CD14-positive monocyte (primary cell): ENCODE measurements at regions not wholly inside any gene's neighbourhood (a gene's known extent, or its start where the extent isn't known, plus 50 kb on each side); places are given as distances from the start of the nearest gene placed in this dataset.

Experiments
- DNase-seq, 3 donors: peaks; one replicate each; pipeline ENCODE4 v3.0.0-alpha.2; 2011 to 2022
- H2AFZ ChIP-seq: 2 replicates; pipeline ENCODE4 v1.6.0; 2012; ENCODE audit warnings: mild to moderate bottlenecking, low read depth, low read length, inconsistent platforms; ENCODE audit not compliant: insufficient read depth, poor library complexity, severe bottlenecking
- H3K27ac ChIP-seq, 2 donors: 1 replicate in 1 of 2; 2 replicates in 1 of 2; pipeline ENCODE4 v1.5.1; 2012 to 2013; ENCODE audit warnings: low read length in 2 of 2, control low read depth in 1 of 2, inconsistent platforms in 1 of 2, low read depth in 1 of 2, mild to moderate bottlenecking in 1 of 2
- H3K27me3 ChIP-seq, 2 donors: one replicate each; pipeline versions ENCODE4 v1.6.0 to v1.6.1; 2011 to 2013; ENCODE audit warnings: low read length in 2 of 2; ENCODE audit not compliant: control insufficient read depth in 2 of 2, insufficient read depth in 2 of 2
- H3K36me3 ChIP-seq, 2 donors: replicated peaks in 1 of 2; 1 replicate in 1 of 2; 2 replicates in 1 of 2; pipeline versions ENCODE4 v1.5.1 to v1.6.1; 2012 to 2013; ENCODE audit warnings: low read length in 2 of 2, control low read depth in 1 of 2, inconsistent platforms in 1 of 2, mild to moderate bottlenecking in 1 of 2; ENCODE audit not compliant: insufficient read depth in 2 of 2, control insufficient read depth in 1 of 2
- H3K4me1 ChIP-seq, 2 donors: 1 replicate in 1 of 2; 2 replicates in 1 of 2; pipeline versions ENCODE4 v1.5.1 to v1.6.1; 2012 to 2013; ENCODE audit warnings: low read length in 2 of 2, control low read depth in 1 of 2, inconsistent platforms in 1 of 2, mild to moderate bottlenecking in 1 of 2, moderate library complexity in 1 of 2; ENCODE audit not compliant: insufficient read depth in 2 of 2, control insufficient read depth in 1 of 2
- H3K4me2 ChIP-seq: replicated peaks from 2 replicates; pipeline ENCODE3; 2012; ENCODE audit warnings: low read length, moderate library complexity, mild to moderate bottlenecking; ENCODE audit not compliant: poor library complexity, severe bottlenecking; ENCODE audit errors: extremely low read depth
- H3K4me3 ChIP-seq, 3 experiments: fragments of 200-600 bp in 1 of 3; sonication (generic) in 1 of 3; replicated peaks in 1 of 3; 1 replicate in 2 of 3; 2 replicates in 1 of 3; pipeline ENCODE4 v1.5.1; 2011 to 2013; ENCODE audit warnings: low read length in 3 of 3, mild to moderate bottlenecking in 3 of 3, control low read depth in 2 of 3, low read depth in 2 of 3, inconsistent platforms in 1 of 3, moderate library complexity in 1 of 3
- H3K79me2 ChIP-seq: 2 replicates; pipeline ENCODE4 v1.6.0; 2012; ENCODE audit warnings: mild to moderate bottlenecking, control low read depth, inconsistent platforms, low read length, moderate library complexity; ENCODE audit not compliant: insufficient read depth
- H3K9ac ChIP-seq: 2 replicates; pipeline ENCODE4 v1.6.0; 2017; ENCODE audit warnings: low read length, mild to moderate bottlenecking; ENCODE audit not compliant: insufficient read depth, poor library complexity, severe bottlenecking
- H3K9me3 ChIP-seq, 2 donors: replicated peaks in 1 of 2; 1 replicate in 1 of 2; 2 replicates in 1 of 2; pipeline versions ENCODE4 v1.5.1 to v1.6.1; 2012 to 2013; ENCODE audit warnings: low read length in 2 of 2, control low read depth in 1 of 2; ENCODE audit not compliant: control insufficient read depth in 1 of 2, insufficient read depth in 1 of 2
- H4K20me1 ChIP-seq: 2 replicates; pipeline ENCODE4 v1.6.0; 2012; ENCODE audit warnings: mild to moderate bottlenecking, low read length, control low read depth, moderate library complexity; ENCODE audit not compliant: insufficient read depth
- H3K27ac Mint-ChIP-seq, 7 donors: one replicate each; pipeline ENCODE4 v1.8.0; 2020; ENCODE audit warnings: mild to moderate bottlenecking in 7 of 7, mixed read lengths in 7 of 7, moderate library complexity in 6 of 7, inconsistent platforms in 2 of 7
- H3K27me3 Mint-ChIP-seq, 3 donors: one replicate each; pipeline ENCODE4 v1.8.0; 2021 to 2022; ENCODE audit warnings: low read depth in 3 of 3, mild to moderate bottlenecking in 3 of 3, mixed read lengths in 3 of 3, moderate library complexity in 3 of 3, inconsistent platforms in 1 of 3
- H3K36me3 Mint-ChIP-seq, 2 donors: one replicate each; pipeline ENCODE4 v1.8.0; 2020; ENCODE audit warnings: mixed read lengths in 2 of 2, inconsistent platforms in 1 of 2, mild to moderate bottlenecking in 1 of 2
- H3K4me1 Mint-ChIP-seq: one replicate; pipeline ENCODE4 v1.8.0; 2020; ENCODE audit warnings: mild to moderate bottlenecking, mixed read lengths
- H3K4me3 Mint-ChIP-seq, 2 donors: one replicate each; pipeline ENCODE4 v1.8.0; 2020; ENCODE audit warnings: mild to moderate bottlenecking in 2 of 2, mixed read lengths in 2 of 2, moderate library complexity in 1 of 2
- H3K9me3 Mint-ChIP-seq, 7 donors: one replicate each; pipeline ENCODE4 v1.8.0; 2020 to 2022; ENCODE audit warnings: mixed read lengths in 7 of 7, mild to moderate bottlenecking in 6 of 7, moderate library complexity in 6 of 7, inconsistent platforms in 2 of 7
- CTCF ChIP-seq: fragments of 200-600 bp; IDR thresholded peaks from one replicate; pipeline ENCODE4 v1.8.0; 2022; ENCODE audit warnings: antibody characterized with exemption, mild to moderate bottlenecking
- WGBS: methylation state at CpG from one replicate; pipeline ENCODE4 v1.1.5; 2013; ENCODE audit warnings: missing lambda C conversion rate; ENCODE audit not compliant: insufficient coverage; 5-methylcytosine and 5-hydroxymethylcytosine counted together
- intact Hi-C, 2 donors: fragments of 100-400 bp; cut with micrococcal nuclease; formaldehyde crosslinking; loops; one replicate each; pipeline versions ENCODE4 v1.15.0 to v1.15.1; 2023

DNA sequence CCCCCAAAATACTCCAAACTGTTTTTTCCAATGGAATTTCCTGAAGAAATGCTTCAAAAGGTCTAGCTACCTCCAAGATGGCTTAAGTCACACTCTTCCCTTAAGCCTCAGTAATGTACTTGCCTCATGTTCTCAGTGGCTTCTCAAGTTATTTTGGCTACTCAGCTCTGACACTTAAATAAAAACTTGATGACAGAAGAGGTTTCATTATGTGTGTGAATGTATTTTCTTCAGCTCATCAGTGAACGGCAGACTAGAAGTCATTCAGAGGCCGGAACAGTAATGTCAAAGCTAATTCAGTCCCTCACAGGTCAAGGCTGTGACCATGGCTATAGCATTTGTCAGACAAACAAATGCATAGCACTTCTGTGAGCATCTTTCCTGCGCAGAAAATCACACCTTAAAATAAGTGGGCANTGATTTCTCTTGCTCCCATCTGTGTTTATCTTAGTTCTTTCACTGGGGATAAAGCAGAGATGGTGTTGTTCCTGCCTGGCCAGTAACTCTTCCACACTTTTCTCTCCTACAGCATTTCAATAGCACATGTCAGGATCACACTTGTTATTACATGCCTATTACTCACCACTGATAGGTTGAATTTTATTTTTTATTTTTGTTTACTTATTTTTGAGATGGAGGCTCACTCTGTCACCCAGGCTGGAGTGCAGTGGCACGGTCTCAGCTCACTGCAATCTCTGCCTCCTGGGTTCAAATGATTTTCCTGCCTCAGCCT is 68.5 kb upstream of the PLCL2 start:
- peaks cover 2% of the 10 kb centered on the region for H3K4me1 Mint-ChIP-seq
- Histone ChIP-seq H3K4me2 (no peak overlapping the region), H4K20me1 (no peaks in the 10 kb centered on the region), H3K79me2 (no peaks in the 10 kb centered on the region), H3K4me3 (no peak overlapping the region), H3K4me1 (no peaks in the 10 kb centered on the region), H2AFZ (no peak overlapping the region), H3K27me3 (no peaks in the 10 kb centered on the region), H3K9me3 (no peaks in the 10 kb centered on the region), H3K27ac (no peak overlapping the region), H3K36me3 (no peaks in the 10 kb centered on the region), H3K9ac (no peak overlapping the region)
- H3K27me3 Mint-ChIP-seq: peaks cover 0 to 2% (median 0%) of the 10 kb centered on the region in 3 donors
- no peaks in the 10 kb centered on the region for H3K36me3 Mint-ChIP-seq
- WGBS: 85% methylated on average over 4 of the region's 4 CpGs
- intact Hi-C loops: no loop called here
- no peak for TF ChIP-seq CTCF
- H3K4me3 Mint-ChIP-seq: no peak overlapping the region
- no peak overlapping the region for H3K27ac Mint-ChIP-seq
- H3K9me3 Mint-ChIP-seq: peaks cover 0 to 6% (median 0%) of the 10 kb centered on the region in 7 donors
- no peak for DNase-seq

DNA sequence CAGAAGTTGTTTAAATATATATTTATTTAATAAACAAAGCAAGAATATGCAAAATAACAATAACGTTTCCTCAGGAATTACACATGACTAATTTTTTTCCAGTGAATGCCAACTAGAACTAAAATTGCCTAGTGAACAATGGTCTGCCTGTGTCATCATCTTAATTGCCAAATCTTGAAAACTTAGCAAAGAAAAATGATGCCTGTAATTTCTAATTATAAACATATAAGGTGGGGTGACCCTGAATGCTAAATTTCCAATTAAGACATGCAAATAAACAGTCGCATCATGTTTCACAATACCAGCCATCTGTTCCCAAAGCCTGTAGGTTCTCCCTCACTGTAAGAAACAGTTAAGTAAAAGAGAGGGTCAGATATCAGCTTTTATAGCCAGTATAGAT is 67.6 kb upstream of the PLCL2 start:
- no peak for DNase-seq
- H3K36me3 Mint-ChIP-seq: no peaks in the 10 kb centered on the region
- WGBS: no CpG with 5 or more reads among the region's 2 CpGs
- no peak overlapping the region for H2AFZ ChIP-seq
- no peak overlapping the region for H3K4me3 Mint-ChIP-seq
- intact Hi-C loops: no loop called here
- TF ChIP-seq CTCF: no peak
- H3K79me2 ChIP-seq: no peaks in the 10 kb centered on the region
- no peaks in the 10 kb centered on the region for H3K4me1 ChIP-seq
- peaks cover 2% of the 10 kb centered on the region for H3K4me1 Mint-ChIP-seq
- H3K4me2 ChIP-seq: no peak overlapping the region
- peaks cover 0 to 5% (median 0%) of the 10 kb centered on the region in 3 donors for H3K27me3 Mint-ChIP-seq
- no peak overlapping the region for H3K9ac ChIP-seq
- H3K36me3 ChIP-seq: no peaks in the 10 kb centered on the region
- peaks cover 0 to 6% (median 0%) of the 10 kb centered on the region in 7 donors for H3K9me3 Mint-ChIP-seq
- H3K9me3 ChIP-seq: no peaks in the 10 kb centered on the region
- H3K27ac Mint-ChIP-seq: no peak overlapping the region
- H3K4me3 ChIP-seq: no peak overlapping the region
- no peak overlapping the region for H3K27ac ChIP-seq
- H4K20me1 ChIP-seq: no peaks in the 10 kb centered on the region
- H3K27me3 ChIP-seq: no peaks in the 10 kb centered on the region
